SU-DHL-6 (cell line): ENCODE measurements at regions not wholly inside any gene's neighbourhood (a gene's known extent, or its start where the extent isn't known, plus 50 kb on each side); places are given as distances from the start of the nearest gene placed in this dataset.

Source experiments
- H2AFZ ChIP-seq: fragments of 200-600 bp; sonication (generic); 2 replicates; pipeline ENCODE4 v1.6.1; 2014; ENCODE audit warnings: low read depth, mild to moderate bottlenecking, moderate library complexity, mixed read lengths, antibody characterized with exemption, low read length; ENCODE audit not compliant: severe bottlenecking
- H3F3A ChIP-seq: fragments of 200-600 bp; shearing (Covaris generic); 2 replicates; pipeline ENCODE4 v1.6.0; 2016; ENCODE audit warnings: antibody characterized with exemption, mild to moderate bottlenecking; ENCODE audit not compliant: insufficient read depth
- H3K27ac ChIP-seq: fragments of 200-600 bp; sonication (generic); 2 replicates; pipeline ENCODE4 v1.5.1; 2016; ENCODE audit warnings: low read depth, mild to moderate bottlenecking, low read length, moderate library complexity, mixed read lengths
- H3K27me3 ChIP-seq: fragments of 200-600 bp; sonication (generic), shearing (Covaris generic); 2 replicates; pipeline ENCODE4 v1.6.0; 2014; ENCODE audit warnings: mild to moderate bottlenecking, low read length
- H3K36me3 ChIP-seq: fragments of 200-600 bp; sonication (generic); 2 replicates; pipeline ENCODE4 v1.6.1; 2014; ENCODE audit warnings: mild to moderate bottlenecking, low read length, mixed read lengths
- H3K4me2 ChIP-seq: fragments of 300-600, 200-600 bp; shearing (Covaris generic), sonication (generic); 2 replicates; pipeline ENCODE4 v1.6.0; 2014; ENCODE audit warnings: low read length, low read depth, mild to moderate bottlenecking; ENCODE audit not compliant: poor library complexity, severe bottlenecking
- H3K4me3 ChIP-seq: fragments of 200-600 bp; sonication (generic); 2 replicates; pipeline ENCODE4 v1.5.1; 2014; ENCODE audit warnings: antibody characterized with exemption, low read length, mild to moderate bottlenecking, mixed read lengths; ENCODE audit not compliant: insufficient read depth, poor library complexity, severe bottlenecking
- H3K79me2 ChIP-seq: fragments of 200-600 bp; sonication (generic); 2 replicates; pipeline ENCODE4 v1.6.1; 2014; ENCODE audit warnings: mild to moderate bottlenecking, low read length, moderate library complexity; ENCODE audit not compliant: insufficient read depth
- H3K9ac ChIP-seq: fragments of 200-600 bp; sonication (generic); 2 replicates; pipeline ENCODE4 v1.7.0; 2014; ENCODE audit warnings: mild to moderate bottlenecking, low read length
- H3K9me2 ChIP-seq: fragments of 200-600 bp; sonication (generic); replicated peaks from 2 replicates; pipeline ENCODE4 v1.6.1; 2014; ENCODE audit warnings: low read length; ENCODE audit not compliant: insufficient read depth
- H3K9me3 ChIP-seq: fragments of 200-600 bp; sonication (generic); 2 replicates; pipeline ENCODE4 v1.6.1; 2014; ENCODE audit warnings: low read length, mixed read lengths; ENCODE audit not compliant: insufficient read depth
- H4K20me1 ChIP-seq: fragments of 200-600 bp; sonication (generic); 2 replicates; pipeline ENCODE4 v1.6.1; 2014; ENCODE audit warnings: low read depth, mild to moderate bottlenecking, antibody characterized with exemption, low read length, moderate library complexity, mixed read lengths
- CTCF ChIP-seq: fragments of 200-600 bp; sonication (generic); IDR thresholded peaks from one replicate; pipeline ENCODE4 v1.5.1; 2017; ENCODE audit warnings: antibody characterized with exemption, mild to moderate bottlenecking, low read length, moderate library complexity; ENCODE audit not compliant: insufficient read depth, poor library complexity, severe bottlenecking
- EZH2phosphoT487 ChIP-seq: fragments of 200-600 bp; sonication (generic), shearing (Covaris generic); conservative IDR thresholded peaks from 2 replicates; pipeline ENCODE4 v1.6.1; 2018; ENCODE audit warnings: mild to moderate bottlenecking, antibody characterized with exemption, low read length, moderate library complexity, mixed read lengths

DNA sequence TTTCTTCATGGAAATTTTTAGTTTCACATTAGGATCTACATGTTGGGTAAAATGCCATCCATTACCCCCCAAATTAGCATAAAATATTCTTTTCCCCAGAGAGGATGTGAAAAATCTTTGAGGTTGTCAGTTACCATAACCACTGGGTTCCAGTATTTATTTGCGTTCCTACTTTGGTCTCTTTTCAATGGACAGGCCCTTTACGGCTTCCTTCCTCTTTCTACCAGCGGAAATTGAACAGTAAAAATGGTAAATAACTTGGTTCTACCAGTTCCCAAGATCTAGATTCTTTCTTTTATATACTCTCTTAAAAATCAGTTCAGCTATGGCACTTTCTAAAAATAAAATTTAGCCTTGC lies 169.2 kb upstream of the APCDD1 start:
- H2AFZ ChIP-seq, result no peak overlapping the region
- H3K9me3 ChIP-seq, result peaks cover 9% of the 10 kb centered on the region; the same call in 1 of the 2 replicates
- H3K27ac ChIP-seq, result no peak overlapping the region
- no peaks in the 10 kb centered on the region for H3K27me3 ChIP-seq
- TF ChIP-seq CTCF, result no peak
- no peak for TF ChIP-seq EZH2phosphoT487
- no peaks in the 10 kb centered on the region for H4K20me1 ChIP-seq
- no peaks in the 10 kb centered on the region for H3K36me3 ChIP-seq
- H3K9me2 ChIP-seq, result no peaks in the 10 kb centered on the region
- H3K4me2 ChIP-seq, result no peak overlapping the region
- H3F3A ChIP-seq, result no peaks in the 10 kb centered on the region
- no peak overlapping the region for H3K9ac ChIP-seq
- no peaks in the 10 kb centered on the region for H3K79me2 ChIP-seq
- no peak overlapping the region for H3K4me3 ChIP-seq

DNA sequence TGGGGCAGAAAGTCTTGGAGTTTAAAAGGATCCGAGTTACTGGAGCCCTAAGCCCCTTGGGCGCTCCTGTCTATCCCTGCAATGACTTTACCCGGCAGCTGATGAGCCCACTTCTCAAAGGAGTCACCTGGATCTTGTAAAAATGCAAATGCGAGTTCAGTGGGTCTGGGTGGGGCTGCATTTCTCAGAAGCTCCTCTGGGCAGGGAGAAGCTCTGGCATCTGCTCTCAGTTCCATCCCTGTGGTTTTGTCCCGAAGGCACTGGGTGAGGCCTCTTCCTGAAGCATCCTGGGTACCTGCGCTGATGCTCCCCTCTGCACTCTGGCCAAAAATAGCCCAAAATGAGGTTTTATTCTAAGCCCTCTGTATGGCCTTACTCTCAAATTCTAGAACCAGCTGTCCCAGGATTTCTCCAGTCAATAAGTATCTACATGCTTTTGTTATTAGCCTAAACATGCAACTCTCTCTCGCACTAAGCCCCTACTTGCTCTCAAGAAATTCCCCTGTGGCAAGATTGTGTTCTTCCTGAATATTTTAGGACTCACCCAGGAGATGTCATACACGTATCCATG lies 167.8 kb upstream of the APCDD1 start:
- H3K27ac ChIP-seq, result no peak overlapping the region
- H3K4me3 ChIP-seq, result no peak overlapping the region
- H3K4me2 ChIP-seq, result no peak overlapping the region
- no peaks in the 10 kb centered on the region for H3F3A ChIP-seq
- no peak overlapping the region for H2AFZ ChIP-seq
- H3K9me2 ChIP-seq, result no peaks in the 10 kb centered on the region
- no peaks in the 10 kb centered on the region for H3K36me3 ChIP-seq
- no peaks in the 10 kb centered on the region for H3K79me2 ChIP-seq
- TF ChIP-seq EZH2phosphoT487 (no peak), CTCF (no peak)
- no peaks in the 10 kb centered on the region for H4K20me1 ChIP-seq
- no peaks in the 10 kb centered on the region for H3K27me3 ChIP-seq
- H3K9ac ChIP-seq, result no peak overlapping the region
- peaks cover 9% of the 10 kb centered on the region; the same call in 1 of the 2 replicates for H3K9me3 ChIP-seq

DNA sequence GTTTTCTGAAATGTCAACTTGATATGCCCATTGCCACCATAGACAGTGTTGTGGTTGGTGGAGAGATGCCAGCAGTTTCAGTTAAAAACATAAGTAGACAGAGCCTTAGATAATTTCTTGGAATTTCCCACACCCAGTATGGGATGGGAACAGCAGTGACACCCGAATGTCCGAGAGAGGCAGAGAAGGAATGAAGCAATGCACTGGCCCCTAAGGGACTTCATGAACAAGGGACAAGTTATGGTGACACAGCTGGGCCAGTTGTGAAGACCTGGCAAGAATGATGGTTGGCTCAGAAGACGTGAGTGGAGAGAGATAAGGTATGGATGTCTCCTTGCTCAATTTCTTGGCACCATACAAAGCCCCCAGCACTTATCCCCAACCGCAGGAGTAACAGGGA lies 165.2 kb upstream of the APCDD1 start:
- Histone ChIP-seq H3K27me3 (no peaks in the 10 kb centered on the region), H3K36me3 (no peaks in the 10 kb centered on the region), H3K9me2 (no peaks in the 10 kb centered on the region), H3K9me3 (peaks cover 9% of the 10 kb centered on the region; the same call in 1 of the 2 replicates), H4K20me1 (no peaks in the 10 kb centered on the region), H3K4me2 (no peak overlapping the region), H3K79me2 (no peaks in the 10 kb centered on the region), H3K27ac (no peak overlapping the region), H3K4me3 (no peak overlapping the region), H3F3A (no peaks in the 10 kb centered on the region), H2AFZ (no peak overlapping the region), H3K9ac (no peak overlapping the region)
- TF ChIP-seq CTCF (no peak), EZH2phosphoT487 (no peak)
